Ovary (tissue), 3 donors: ENCODE measurements at regions not wholly inside any gene's neighbourhood (a gene's known extent, or its start where the extent isn't known, plus 50 kb on each side); places are given as distances from the start of the nearest gene placed in this dataset.

Experiments used
- EP300 ChIP-seq: sonication (generic); formaldehyde crosslinking; IDR thresholded peaks from one replicate; pipeline ENCODE4 v1.6.1; 2017; ENCODE audit warnings: antibody characterized with exemption
- POLR2A ChIP-seq: fragments of 450-650 bp; IDR thresholded peaks from one replicate; pipeline ENCODE4 v1.6.1; 2017; ENCODE audit warnings: antibody characterized with exemption, mild to moderate bottlenecking, moderate library complexity
- TF ChIP-seq, protein P1 (sequence below), 3 donors: fragments of 450-650 bp in 2 of 3; fragments of 200-600 bp in 1 of 3; IDR thresholded peaks; one replicate each; pipeline versions ENCODE4 v1.5.1 to v1.8.0; 2016 to 2022; ENCODE audit warnings: antibody characterized with exemption in 3 of 3, mild to moderate bottlenecking in 1 of 3
- donor health status: DM: no; HTN: no; CAD: no.

DNA sequence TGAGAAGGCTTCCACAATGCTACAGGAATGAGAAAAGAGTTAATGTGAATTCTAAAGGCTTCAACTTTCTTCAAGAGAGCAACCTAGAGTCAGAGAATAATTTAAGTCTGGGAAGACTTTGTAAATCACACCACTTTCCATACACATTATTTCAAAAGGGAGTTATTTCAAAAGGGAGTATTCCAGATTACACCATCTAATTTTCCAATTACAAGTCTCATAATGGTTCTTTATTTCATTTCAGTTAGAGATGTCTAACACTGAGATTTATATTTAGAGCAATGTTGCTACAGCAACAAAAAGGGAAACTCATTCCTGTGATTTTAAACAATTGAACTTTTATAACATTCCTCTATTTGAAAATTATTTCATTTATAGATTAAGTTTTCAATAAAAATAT, 98.8 kb upstream of the DST start:
- TF ChIP-seq, protein P1, sequence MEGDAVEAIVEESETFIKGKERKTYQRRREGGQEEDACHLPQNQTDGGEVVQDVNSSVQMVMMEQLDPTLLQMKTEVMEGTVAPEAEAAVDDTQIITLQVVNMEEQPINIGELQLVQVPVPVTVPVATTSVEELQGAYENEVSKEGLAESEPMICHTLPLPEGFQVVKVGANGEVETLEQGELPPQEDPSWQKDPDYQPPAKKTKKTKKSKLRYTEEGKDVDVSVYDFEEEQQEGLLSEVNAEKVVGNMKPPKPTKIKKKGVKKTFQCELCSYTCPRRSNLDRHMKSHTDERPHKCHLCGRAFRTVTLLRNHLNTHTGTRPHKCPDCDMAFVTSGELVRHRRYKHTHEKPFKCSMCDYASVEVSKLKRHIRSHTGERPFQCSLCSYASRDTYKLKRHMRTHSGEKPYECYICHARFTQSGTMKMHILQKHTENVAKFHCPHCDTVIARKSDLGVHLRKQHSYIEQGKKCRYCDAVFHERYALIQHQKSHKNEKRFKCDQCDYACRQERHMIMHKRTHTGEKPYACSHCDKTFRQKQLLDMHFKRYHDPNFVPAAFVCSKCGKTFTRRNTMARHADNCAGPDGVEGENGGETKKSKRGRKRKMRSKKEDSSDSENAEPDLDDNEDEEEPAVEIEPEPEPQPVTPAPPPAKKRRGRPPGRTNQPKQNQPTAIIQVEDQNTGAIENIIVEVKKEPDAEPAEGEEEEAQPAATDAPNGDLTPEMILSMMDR (IDR thresholded peaks at IDR 0.05), result no peak
- TF ChIP-seq EP300, result no peak
- no peak for TF ChIP-seq POLR2A
